GM18520 (cell line): ENCODE measurements at regions not wholly inside any gene's neighbourhood (a gene's known extent, or its start where the extent isn't known, plus 50 kb on each side); places are given as distances from the start of the nearest gene placed in this dataset.

Experiments used
- ATAC-seq: cut with Tn5 transposase; IDR thresholded peaks from one replicate; pipeline ENCODE4 v1.9.1; 2021; ENCODE audit not compliant: unreplicated experiment

- no peak for ATAC-seq
Observed at GRCh38 chr13:56924401-56924800, 216.3 kb upstream of the PRR20A start.

GRCh38 chr13:56932104-56932503, 208.6 kb upstream of the PRR20A start:
- ATAC-seq: no peak

DNA sequence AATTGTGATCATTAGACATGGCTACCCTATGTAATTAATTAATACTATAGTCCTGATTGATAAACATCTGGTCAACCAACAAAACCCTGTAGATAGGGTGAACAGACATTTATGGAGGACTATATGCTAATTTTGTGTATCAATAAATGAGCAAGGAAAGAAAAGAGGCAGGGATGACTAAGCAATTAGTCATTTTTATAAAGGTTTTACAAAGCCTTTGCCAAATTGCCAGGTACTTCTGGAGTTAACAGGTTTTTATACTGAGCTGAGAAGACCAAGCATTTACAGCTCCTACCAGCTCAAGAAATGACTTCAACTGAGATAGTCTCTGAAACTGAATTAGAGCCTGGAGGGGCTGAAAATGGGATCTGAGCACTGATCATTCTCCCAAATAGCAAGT, 186.8 kb upstream of the PRR20A start:
- no peak for ATAC-seq

GRCh38 chr13:56975647-56976046, 165.1 kb upstream of the PRR20A start:
- no peak for ATAC-seq

GRCh38 chr13:56980856-56981255, 159.9 kb upstream of the PRR20A start:
- ATAC-seq: no peak

DNA sequence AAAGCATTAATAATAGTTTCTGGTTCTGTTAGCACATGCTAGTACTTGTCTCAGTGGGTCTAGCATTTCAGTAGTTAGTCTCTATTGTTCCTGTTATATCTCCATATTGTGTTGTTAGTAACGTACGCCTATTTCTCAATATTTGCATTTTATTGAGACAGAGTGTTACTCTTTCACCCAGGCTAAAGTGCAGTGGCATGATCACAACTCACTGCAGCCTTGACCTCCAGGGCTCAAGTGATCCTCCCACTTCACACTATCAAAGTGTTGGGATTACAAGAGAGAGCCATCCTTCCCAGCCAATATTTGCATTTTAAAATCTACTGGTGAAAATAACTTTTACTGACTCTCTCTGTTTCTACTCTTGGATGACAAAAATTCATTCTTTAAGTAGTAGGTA, 154.6 kb upstream of the PRR20A start:
- no peak for ATAC-seq

- ATAC-seq: no peak
Observed at GRCh38 chr13:56988543-56988942, 152.2 kb upstream of the PRR20A start.

DNA sequence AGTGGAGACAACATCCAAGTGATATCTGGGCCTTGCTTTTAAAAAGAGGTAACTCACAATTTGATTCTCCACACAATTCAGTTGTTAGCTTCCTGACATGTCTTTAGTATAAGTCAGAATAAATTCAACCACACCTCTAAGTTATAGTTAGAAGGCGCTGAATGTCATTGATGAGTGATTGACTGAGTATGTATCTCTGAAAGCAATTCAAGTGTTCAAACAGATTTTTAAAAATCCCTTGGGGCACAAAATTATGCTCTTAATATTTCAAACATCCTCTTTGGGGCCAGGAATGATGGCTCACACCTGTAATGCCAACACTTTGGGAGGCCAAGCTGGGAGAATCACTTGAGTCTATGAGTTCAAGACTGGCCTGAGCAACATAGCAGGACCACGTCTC, 137.0 kb upstream of the PRR20A start:
- no peak for ATAC-seq

- no peak for ATAC-seq
Observed at GRCh38 chr13:57017357-57017756, 123.4 kb upstream of the PRR20A start.

- no peak for ATAC-seq
Observed at GRCh38 chr13:57018915-57019314, 121.8 kb upstream of the PRR20A start.

DNA sequence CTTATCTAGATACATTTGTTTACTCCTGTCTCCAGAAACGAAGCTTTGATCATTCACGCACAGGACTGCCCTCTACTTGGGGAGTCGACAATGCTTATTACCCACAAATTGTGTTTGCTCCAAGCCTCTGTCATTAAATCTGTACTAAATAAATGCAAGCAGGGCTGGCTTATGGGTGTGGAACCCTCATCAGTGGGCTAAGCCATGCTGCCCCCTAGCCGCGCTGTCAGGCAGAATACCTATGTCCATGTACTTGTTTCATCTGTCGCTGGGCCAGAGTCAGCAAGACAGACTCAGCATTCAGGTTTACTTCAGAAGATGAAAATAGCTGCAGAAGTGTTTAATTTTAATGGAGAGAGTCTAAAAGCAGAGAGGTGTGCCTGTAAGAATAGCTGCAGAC, 110.0 kb upstream of the PRR20A start:
- ATAC-seq: no peak

- no peak for ATAC-seq
Observed at GRCh38 chr13:57036290-57036689, 104.4 kb upstream of the PRR20A start.

DNA sequence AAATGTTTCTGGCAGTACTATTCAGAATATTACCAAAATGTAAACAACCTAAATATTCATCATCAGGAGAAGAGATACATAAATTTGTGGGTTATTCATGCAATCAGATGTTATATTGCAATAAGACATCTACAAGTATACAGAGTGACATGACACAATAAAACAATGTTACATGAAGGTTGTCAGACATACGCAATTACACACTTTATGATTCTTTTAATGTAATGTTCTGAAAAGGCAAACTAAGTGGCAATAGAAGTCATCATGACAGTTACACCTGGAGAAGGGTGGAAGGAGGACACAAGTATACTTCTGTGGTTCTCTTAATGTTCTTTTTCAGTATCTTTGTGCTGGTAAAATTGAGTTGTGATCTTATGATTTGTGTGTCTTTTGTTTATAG, 95.8 kb upstream of the PRR20A start:
- no peak for ATAC-seq

DNA sequence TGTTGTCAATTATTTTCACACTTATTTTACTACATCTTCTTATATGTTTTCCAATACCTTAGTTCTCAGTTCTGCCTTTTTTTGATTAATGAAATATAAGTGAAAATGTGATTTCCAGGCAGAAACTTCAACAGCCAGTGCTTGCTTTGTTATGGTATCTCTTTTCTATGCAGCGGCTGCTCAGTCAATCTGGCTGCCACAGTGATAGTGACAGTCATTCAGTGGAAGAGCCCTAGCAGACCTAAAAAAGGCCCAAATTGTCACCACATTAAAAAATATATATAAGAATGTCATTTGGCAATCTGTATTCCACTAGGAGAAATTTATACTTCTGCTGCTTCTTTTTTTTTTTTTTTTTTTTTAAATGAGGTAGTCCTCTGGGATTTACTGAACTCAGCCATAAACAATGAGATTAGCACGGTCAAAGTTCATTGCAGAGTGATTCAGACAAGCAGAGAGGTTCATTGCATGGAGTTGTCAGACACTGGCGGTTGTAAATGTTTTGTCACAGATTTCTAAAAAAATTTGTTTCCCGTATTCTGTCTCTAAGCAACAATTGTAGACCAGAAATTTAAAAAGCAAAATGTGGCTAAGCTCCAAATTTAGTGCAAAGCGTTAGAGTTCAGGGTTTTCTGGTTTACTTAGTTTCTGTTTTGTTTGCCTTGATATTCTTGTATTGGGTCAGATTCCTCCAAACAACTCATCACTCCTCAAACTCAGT, 94.7 kb upstream of the PRR20A start:
- no peak for ATAC-seq

DNA sequence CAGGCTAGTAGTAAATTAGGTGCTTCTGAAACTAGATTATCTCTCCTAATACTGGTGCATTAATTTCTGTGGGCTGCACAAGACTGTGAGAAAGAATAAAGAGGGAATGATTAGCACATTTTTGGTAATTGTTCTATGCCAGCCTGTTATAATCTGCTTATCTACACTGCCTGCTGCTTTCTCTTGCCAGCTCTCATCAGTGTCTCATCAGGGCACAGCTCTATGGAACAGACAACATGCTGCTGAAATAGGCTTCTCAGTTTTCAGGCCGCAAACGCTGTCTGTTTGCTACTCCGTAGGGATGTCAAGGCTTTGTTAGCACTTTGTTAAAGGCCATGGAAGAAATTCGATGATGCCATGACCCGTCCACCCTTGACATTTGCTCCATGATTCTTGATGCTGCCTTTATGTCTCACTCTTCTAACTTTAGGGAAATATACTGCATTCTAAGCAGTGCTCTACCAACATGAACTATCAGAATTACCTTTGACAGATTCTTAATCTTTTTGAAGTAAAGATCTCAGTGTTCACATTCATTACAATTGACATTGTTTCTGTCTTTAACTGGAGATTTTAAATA, 84.0 kb upstream of the PRR20A start:
- no peak for ATAC-seq

DNA sequence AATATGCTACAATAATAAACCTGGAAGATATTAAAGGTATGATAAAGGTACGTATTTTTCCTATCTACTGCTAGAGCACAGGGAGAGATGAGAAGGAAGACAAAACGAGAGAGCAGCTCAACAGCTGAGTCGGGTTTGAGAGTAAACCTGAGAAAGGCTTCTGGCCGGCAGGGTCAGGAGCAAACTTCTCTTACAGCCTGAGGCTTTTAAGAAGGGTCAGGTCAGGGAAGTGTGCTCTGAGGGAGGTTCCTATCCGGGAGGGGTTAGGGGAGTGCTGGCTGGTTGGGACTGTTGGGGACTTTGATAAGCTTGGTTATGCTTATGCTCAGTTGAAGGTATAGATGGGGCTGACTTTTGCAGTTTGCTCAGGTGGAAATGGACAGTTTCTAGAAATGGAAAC, 77.7 kb upstream of the PRR20A start:
- no peak for ATAC-seq

DNA sequence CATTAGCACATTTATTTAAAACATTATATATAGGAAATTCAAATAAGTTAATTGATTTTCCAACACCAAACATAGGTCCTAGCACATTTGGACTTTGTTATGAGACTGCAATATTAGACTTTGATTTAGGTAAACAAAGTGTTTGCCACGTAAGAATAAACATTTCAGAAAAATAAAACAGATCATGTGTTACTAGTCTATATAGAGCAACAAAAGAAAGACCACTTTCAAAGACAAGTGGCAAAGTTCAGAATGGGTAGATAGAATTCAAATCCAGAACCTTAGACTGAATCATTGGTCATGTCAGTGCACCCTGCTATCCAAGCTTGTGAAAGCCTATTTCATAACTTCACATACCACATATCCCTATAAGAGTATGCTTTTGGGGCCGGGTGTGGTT, 66.7 kb upstream of the PRR20A start:
- ATAC-seq: no peak

- ATAC-seq: no peak
Observed at GRCh38 chr13:57075588-57075987, 65.1 kb upstream of the PRR20A start.

- ATAC-seq: no peak
Observed at GRCh38 chr13:57087006-57087405, 53.7 kb upstream of the PRR20A start.
